ENCODE measurements at regions not wholly inside any gene's neighbourhood (a gene's known extent, or its start where the extent isn't known, plus 50 kb on each side); places are given as distances from the start of the nearest gene placed in this dataset.

DNA sequence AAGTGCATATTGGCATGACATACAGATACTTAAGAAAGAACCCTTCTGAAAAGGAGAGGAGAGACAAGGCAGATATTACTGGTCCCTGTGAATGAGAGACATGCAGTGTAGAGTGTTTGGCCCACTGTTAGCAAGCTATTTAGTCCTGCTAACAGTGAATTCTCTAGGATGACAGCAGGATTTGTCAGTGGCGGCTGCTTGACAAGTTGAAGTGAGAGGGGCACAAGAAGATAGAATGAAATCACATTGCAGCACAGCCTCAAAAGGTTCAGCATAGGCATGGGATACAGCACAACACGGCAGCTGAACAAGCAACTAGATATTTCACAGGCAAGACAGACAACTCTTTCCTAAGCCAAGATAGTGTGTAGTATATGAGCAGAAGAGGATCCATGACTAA, 407.9 kb downstream of the PLA2G4A start:
- TF ChIP-seq TSHZ2 (CRISPR knock-in tag; IDR thresholded peaks at IDR 0.05) (no peak), ZFP30 (CRISPR knock-in tag; IDR thresholded peaks at IDR 0.05) (no peak), ZNF8 (CRISPR knock-in tag; IDR thresholded peaks at IDR 0.05) (no peak), RARB (CRISPR knock-in tag; IDR thresholded peaks at IDR 0.05) (no peak)

Data from SK-N-SH treated with all-trans-retinoic acid at 6 μM for 48 hours (cell line).